Fibroblast of mammary gland (primary cell): ENCODE measurements at regions not wholly inside any gene's neighbourhood (a gene's known extent, or its start where the extent isn't known, plus 50 kb on each side); places are given as distances from the start of the nearest gene placed in this dataset.
A peak's percentile ranks its signal among the peaks of the same experiment; 100 is the strongest.

Experiments
- DNase-seq: peaks from one replicate; pipeline ENCODE4 v3.0.0-alpha.2; 2010; ENCODE audit warnings: low read depth
- H3K4me3 ChIP-seq: 2 replicates; pipeline ENCODE4 v1.5.1; 2011; ENCODE audit warnings: low read depth, mild to moderate bottlenecking, low read length, moderate library complexity; ENCODE audit not compliant: control insufficient read depth
- TF ChIP-seq, protein P1 (sequence below): conservative IDR thresholded peaks from 2 replicates; pipeline ENCODE4 v1.5.1; 2011; ENCODE audit warnings: low read depth, low read length, inconsistent platforms; ENCODE audit not compliant: control insufficient read depth, insufficient read depth

GRCh38 chr14:73774671-73775070 is 60.5 kb upstream of the PNMA1 start:
- no peak overlapping the region for H3K4me3 ChIP-seq
- TF ChIP-seq, protein P1, sequence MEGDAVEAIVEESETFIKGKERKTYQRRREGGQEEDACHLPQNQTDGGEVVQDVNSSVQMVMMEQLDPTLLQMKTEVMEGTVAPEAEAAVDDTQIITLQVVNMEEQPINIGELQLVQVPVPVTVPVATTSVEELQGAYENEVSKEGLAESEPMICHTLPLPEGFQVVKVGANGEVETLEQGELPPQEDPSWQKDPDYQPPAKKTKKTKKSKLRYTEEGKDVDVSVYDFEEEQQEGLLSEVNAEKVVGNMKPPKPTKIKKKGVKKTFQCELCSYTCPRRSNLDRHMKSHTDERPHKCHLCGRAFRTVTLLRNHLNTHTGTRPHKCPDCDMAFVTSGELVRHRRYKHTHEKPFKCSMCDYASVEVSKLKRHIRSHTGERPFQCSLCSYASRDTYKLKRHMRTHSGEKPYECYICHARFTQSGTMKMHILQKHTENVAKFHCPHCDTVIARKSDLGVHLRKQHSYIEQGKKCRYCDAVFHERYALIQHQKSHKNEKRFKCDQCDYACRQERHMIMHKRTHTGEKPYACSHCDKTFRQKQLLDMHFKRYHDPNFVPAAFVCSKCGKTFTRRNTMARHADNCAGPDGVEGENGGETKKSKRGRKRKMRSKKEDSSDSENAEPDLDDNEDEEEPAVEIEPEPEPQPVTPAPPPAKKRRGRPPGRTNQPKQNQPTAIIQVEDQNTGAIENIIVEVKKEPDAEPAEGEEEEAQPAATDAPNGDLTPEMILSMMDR, result no peak

GRCh38 chr14:73774241-73774570 is 60.0 kb upstream of the PNMA1 start:
- no peak for DNase-seq
- TF ChIP-seq, protein P1, result no peak
- no peak overlapping the region for H3K4me3 ChIP-seq

More at GRCh38 chr14:73774671-73775070, 60.5 kb upstream of the PNMA1 start:
- DNase-seq, result no peak

DNA sequence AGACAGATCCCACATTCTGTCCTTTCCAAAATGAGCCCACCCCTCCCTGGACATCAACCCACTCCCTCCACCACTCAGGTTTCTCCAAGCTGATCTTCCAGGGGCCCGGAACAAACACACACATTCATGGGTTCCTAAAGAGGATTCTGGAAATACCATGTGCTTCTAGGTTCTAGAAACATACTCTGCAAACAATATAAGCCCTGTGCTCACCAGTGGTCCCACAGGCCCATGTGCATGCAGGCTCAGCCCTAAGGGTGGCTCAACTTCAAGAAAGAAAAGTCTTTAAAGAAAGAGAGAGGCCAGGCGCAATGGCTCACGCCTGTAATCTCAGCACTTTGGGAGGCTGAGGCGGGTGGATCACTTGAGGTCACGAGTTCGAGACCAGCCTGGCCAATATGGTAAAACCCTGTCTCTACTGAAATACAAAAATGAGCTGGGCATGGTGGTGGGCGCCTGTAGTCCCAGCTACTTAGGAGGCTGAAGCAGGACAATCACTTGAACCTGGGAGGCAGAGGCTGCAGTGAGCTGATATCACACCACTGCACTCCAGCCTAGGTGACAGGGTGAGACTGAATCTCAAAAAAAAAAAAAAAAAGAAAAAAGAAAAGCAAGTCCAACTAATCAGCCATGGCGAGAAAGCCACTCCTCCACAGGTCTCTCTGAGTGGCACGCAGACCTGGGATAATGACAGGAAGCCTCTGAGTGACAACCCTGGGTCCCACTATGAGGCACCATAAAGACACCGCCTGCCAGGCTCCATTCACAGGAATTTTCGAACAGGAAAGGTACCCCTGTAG is 59.5 kb upstream of the PNMA1 start:
- H3K4me3 ChIP-seq, result no peak overlapping the region
- no peak for DNase-seq
- TF ChIP-seq, protein P1, result no peak

DNA sequence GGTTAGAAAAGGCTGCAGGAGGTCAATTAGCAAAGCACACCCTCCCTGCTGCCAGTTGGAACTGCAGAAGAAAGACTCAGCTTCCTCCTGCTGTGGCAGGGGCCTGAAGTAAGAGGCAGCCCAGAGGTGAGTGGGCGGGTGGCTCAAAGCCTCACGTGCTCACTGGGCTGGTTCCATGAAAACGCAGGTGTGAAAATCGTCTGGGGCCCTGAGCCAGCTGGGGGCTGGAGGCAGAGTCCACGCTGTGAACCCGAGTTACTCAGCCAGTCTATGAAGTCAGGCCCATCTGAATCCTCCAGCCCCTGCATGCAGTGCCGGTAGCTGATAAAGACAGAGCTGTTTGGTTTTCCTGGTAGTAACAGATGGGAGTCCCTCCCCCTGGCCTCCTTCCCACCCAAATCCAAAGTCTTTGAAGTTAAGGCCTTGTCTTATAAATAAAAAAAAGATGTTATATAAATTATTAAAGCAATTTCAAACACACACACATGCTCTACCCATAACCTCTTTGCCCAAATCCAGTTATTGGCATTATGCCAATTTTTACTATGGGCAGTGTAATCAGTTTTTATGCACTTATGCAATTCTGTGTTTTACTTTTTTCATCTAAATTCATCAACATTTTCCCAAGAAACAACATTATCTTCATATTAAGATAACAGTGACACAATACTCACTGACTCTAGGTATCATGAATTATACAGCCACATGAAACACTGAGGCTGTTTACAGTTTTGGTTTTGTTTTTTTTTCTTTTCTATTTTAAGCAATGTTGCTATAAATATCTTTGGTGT is 57.9 kb upstream of the PNMA1 start:
- TF ChIP-seq, protein P1, result no peak
- no peak overlapping the region for H3K4me3 ChIP-seq
- peak; percentile 75 for DNase-seq

GRCh38 chr14:73770977-73771847 is 57.0 kb upstream of the PNMA1 start:
- TF ChIP-seq, protein P1, result no peak
- no peak overlapping the region for H3K4me3 ChIP-seq
- DNase-seq, result no peak

- no peak overlapping the region for H3K4me3 ChIP-seq
- TF ChIP-seq, protein P1, result no peak
- no peak for DNase-seq
Observed at GRCh38 chr14:73768107-73768506, 53.9 kb upstream of the PNMA1 start.
